Kidney epithelial cell (primary cell): ENCODE measurements at regions not wholly inside any gene's neighbourhood (a gene's known extent, or its start where the extent isn't known, plus 50 kb on each side); places are given as distances from the start of the nearest gene placed in this dataset.

Experiments used
- DNase-seq: peaks from one replicate; pipeline ENCODE4 v3.0.0-alpha.2; 2010; ENCODE audit warnings: low read depth
- H3K27me3 ChIP-seq: 2 replicates; pipeline ENCODE4 v1.6.0; 2011; ENCODE audit warnings: low read length; ENCODE audit not compliant: control insufficient read depth, insufficient read depth
- H3K36me3 ChIP-seq: 2 replicates; pipeline ENCODE4 v1.5.1; 2011; ENCODE audit warnings: low read length; ENCODE audit not compliant: control insufficient read depth, insufficient read depth
- H3K4me3 ChIP-seq: 2 replicates; pipeline ENCODE4 v1.5.1; 2011; ENCODE audit warnings: low read depth, mild to moderate bottlenecking, control low read depth, low read length
- CTCF ChIP-seq: IDR thresholded peaks from 2 replicates; pipeline ENCODE4 v1.5.1; 2011; ENCODE audit warnings: mild to moderate bottlenecking, moderate library complexity, low read length, control low read depth, inconsistent platforms; ENCODE audit not compliant: insufficient read depth, poor library complexity, severe bottlenecking

- DNase-seq: no peak
- no peak overlapping the region for H3K4me3 ChIP-seq
- H3K27me3 ChIP-seq: no peaks in the 10 kb centered on the region
- H3K36me3 ChIP-seq: no peaks in the 10 kb centered on the region
- TF ChIP-seq CTCF: no peak
Observed at GRCh38 chr4:161002386-161002785, 1161.4 kb downstream of the FSTL5 start.

DNA sequence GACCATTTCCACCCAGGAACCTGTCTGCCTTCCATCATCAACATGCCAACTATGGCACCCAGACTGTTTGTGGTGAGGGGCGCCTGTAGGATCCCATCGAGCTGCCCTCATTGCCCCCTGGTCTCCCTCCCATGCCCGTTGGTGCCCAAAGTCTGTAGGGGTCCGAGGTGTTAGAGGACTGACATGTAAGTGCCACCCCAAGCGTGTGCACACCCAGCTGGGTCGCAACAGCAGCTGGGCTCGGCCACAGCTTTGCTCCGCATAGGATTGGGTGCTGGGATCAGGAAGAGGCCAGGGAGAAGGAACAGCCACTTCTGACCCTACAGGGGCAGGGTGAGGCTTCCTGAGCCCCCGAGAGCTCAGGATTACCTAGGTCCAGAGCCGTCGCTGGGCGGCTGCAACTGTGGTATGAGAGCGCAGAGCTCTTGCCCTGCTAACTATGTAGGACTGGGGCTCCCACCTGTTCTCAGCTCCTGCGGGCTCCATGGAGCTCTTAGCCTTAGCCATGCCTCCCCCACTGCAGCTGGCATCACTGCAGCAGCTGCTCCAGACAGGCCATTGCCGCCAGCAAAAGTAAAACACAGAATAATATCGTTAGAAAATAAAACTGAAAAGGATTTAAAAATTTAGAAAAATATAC, 1160.3 kb downstream of the FSTL5 start:
- TF ChIP-seq CTCF: no peak
- Histone ChIP-seq H3K27me3 (no peaks in the 10 kb centered on the region), H3K36me3 (no peaks in the 10 kb centered on the region), H3K4me3 (no peak overlapping the region)
- DNase-seq: no peak

GRCh38 chr4:161005746-161006145, 1158.1 kb downstream of the FSTL5 start:
- H3K27me3 ChIP-seq: no peaks in the 10 kb centered on the region
- DNase-seq: no peak
- no peaks in the 10 kb centered on the region for H3K36me3 ChIP-seq
- no peak for TF ChIP-seq CTCF
- H3K4me3 ChIP-seq: no peak overlapping the region

DNA sequence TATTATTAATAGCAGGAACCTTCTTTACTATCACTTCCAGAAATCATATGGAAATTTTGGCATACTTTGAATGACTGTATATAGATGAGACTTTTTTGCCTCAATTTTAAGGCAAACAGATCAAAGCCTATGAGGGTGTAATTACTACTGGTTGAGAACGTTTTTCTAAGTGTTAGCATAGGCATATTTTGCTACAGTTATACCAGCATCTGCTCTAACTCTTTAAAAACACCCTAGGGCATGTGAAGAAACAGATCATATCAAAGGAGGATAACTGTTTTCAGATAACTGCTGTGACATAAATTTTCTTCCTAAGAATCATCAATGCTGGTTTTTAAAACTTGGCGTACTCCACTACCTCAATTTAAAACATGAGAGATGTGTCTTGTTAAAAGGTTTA, 1155.3 kb downstream of the FSTL5 start:
- no peak for TF ChIP-seq CTCF
- H3K4me3 ChIP-seq: no peak overlapping the region

GRCh38 chr4:161010227-161010626, 1153.6 kb downstream of the FSTL5 start:
- H3K27me3 ChIP-seq: no peaks in the 10 kb centered on the region
- no peaks in the 10 kb centered on the region for H3K36me3 ChIP-seq
- DNase-seq: no peak
- TF ChIP-seq CTCF: no peak
- no peak overlapping the region for H3K4me3 ChIP-seq

More for the DNA sequence above, 1155.3 kb downstream of the FSTL5 start:
- Histone ChIP-seq H3K36me3 (no peaks in the 10 kb centered on the region), H3K27me3 (no peaks in the 10 kb centered on the region)
- DNase-seq: no peak
